ENCODE measurements at regions not wholly inside any gene's neighbourhood (a gene's known extent, or its start where the extent isn't known, plus 50 kb on each side); places are given as distances from the start of the nearest gene placed in this dataset.

DNA sequence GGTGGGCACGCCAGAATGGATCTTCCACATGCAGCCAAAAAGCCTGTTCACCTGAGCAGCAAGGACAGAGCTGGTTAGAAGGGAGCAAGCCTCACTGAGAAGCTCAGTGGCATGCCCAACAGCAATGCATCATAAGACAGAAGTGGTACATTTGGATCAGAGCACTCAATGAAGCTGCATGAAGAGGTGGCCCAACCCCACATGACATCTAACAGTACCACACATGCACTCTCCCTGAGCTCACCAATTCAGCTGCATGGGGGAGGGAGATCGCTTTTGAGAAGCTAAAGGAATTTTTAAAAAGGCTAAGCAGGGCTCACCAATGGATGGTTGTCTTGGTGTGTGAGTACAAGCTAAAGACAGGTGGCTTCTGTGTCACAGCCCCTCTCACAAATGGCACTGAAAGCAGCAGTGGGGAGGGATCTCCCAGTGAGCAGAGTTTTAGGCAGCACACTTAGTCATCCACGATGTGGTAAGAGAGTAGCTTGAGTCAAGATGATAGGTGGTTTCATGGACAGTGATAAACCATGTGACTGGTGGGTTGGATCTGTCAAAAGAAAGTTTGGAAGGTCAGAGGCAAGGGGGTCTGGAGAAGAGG lies 166.6 kb upstream of the TAB2 start:
- Histone ChIP-seq H3K27ac (ENCODE audit: low read depth, low read length) (no peak overlapping the region), H3K27me3 (ENCODE audit: insufficient read depth, low read length) (peaks cover 7% of the 10 kb centered on the region), H3K4me3 (ENCODE audit: insufficient read depth, low read length) (no peak overlapping the region), H4K20me1 (ENCODE audit: insufficient read depth, low read length) (no peaks in the 10 kb centered on the region), H3K4me2 (ENCODE audit: insufficient read depth, low read length) (no peak overlapping the region), H3K36me3 (ENCODE audit: insufficient read depth, low read length) (no peaks in the 10 kb centered on the region), H3K9me3 (ENCODE audit: low read depth, low read length) (no peaks in the 10 kb centered on the region), H3K79me2 (ENCODE audit: insufficient read depth, low read length) (no peaks in the 10 kb centered on the region), H2AFZ (ENCODE audit: low read length) (no peak overlapping the region), H3K4me1 (ENCODE audit: insufficient read depth, low read length) (no peaks in the 10 kb centered on the region)
- no peak for DNase-seq (ENCODE audit: insufficient read length, low spot score, missing footprints)
- TF ChIP-seq, protein P1, sequence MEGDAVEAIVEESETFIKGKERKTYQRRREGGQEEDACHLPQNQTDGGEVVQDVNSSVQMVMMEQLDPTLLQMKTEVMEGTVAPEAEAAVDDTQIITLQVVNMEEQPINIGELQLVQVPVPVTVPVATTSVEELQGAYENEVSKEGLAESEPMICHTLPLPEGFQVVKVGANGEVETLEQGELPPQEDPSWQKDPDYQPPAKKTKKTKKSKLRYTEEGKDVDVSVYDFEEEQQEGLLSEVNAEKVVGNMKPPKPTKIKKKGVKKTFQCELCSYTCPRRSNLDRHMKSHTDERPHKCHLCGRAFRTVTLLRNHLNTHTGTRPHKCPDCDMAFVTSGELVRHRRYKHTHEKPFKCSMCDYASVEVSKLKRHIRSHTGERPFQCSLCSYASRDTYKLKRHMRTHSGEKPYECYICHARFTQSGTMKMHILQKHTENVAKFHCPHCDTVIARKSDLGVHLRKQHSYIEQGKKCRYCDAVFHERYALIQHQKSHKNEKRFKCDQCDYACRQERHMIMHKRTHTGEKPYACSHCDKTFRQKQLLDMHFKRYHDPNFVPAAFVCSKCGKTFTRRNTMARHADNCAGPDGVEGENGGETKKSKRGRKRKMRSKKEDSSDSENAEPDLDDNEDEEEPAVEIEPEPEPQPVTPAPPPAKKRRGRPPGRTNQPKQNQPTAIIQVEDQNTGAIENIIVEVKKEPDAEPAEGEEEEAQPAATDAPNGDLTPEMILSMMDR (IDR thresholded peaks at IDR 0.05; ENCODE audit: extremely low read depth, low read depth, low read length), result no peak

DNA sequence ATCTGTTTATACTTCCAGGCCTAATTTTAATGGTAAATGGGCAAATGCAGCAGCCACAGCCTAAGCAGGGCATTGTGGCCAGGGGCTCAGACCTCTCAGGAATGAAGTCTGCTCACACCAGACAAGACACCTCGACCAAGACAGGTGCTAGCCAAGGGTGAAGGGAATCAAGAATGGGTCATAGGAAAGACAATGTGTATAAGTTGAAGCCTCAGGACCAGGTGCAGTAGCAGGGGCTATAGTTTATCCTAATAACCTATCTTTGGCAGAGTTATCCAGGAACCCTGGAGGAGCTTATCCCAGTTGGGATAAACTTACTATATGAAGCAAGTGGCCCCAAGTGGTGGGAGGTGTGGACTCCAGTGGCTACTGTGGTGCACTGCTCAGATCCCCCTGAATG lies 165.0 kb upstream of the TAB2 start:
- Histone ChIP-seq H3K4me1 (ENCODE audit: insufficient read depth, low read length) (no peaks in the 10 kb centered on the region), H3K36me3 (ENCODE audit: insufficient read depth, low read length) (no peaks in the 10 kb centered on the region), H4K20me1 (ENCODE audit: insufficient read depth, low read length) (no peaks in the 10 kb centered on the region), H3K4me2 (ENCODE audit: insufficient read depth, low read length) (no peak overlapping the region), H3K27me3 (ENCODE audit: insufficient read depth, low read length) (peaks cover 12% of the 10 kb centered on the region), H3K4me3 (ENCODE audit: insufficient read depth, low read length) (no peak overlapping the region), H2AFZ (ENCODE audit: low read length) (no peak overlapping the region), H3K79me2 (ENCODE audit: insufficient read depth, low read length) (no peaks in the 10 kb centered on the region), H3K27ac (ENCODE audit: low read depth, low read length) (no peak overlapping the region), H3K9me3 (ENCODE audit: low read depth, low read length) (no peaks in the 10 kb centered on the region)
- no peak for DNase-seq (ENCODE audit: insufficient read length, low spot score, missing footprints)
- TF ChIP-seq, protein P1 (IDR thresholded peaks at IDR 0.05; ENCODE audit: extremely low read depth, low read depth, low read length), result no peak

DNA sequence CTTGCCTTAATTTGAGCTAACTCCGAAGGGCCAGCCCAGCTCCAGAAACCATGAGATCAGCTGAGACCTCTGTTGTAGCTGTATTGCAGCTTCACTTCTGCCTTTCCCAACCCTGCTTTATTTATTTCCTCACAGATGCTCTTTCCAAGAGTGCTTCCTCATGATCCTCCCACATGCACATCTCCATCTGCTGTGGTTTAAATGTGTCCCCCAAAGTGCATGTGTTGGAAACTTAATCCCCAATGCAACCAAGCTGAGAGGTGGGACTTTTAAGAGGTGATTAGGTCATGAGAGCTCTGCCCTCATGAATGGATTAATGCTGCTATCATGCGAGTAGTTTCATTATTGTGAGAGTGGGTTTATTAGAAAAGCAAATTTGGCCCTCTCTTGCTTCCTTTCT lies 164.4 kb upstream of the TAB2 start:
- H2AFZ ChIP-seq (ENCODE audit: low read length), result no peak overlapping the region
- TF ChIP-seq, protein P1 (IDR thresholded peaks at IDR 0.05; ENCODE audit: extremely low read depth, low read depth, low read length), result no peak
- H3K9me3 ChIP-seq (ENCODE audit: low read depth, low read length), result no peaks in the 10 kb centered on the region

DNA sequence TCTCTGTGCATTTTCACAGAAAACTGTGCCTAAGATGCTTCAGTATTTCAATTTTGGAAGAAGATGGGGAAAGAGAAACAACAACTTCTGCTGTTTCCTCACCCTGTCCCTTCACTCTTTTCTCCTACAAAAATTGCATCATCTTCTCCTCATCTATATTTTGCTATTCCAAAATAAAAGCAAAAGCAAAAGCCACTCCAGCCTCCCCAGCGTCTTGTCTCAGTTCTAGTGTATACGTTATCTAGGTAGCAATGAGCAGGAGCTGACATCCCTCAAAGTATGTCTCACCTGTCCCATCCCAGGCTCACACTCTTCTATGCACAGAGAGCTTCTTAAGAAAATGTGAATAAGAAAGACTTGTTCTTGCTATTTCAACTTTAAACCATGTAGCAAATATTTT lies 163.8 kb upstream of the TAB2 start:
- Histone ChIP-seq H3K9me3 (ENCODE audit: low read depth, low read length) (no peaks in the 10 kb centered on the region), H3K36me3 (ENCODE audit: insufficient read depth, low read length) (no peaks in the 10 kb centered on the region), H3K27me3 (ENCODE audit: insufficient read depth, low read length) (peaks cover 12% of the 10 kb centered on the region), H4K20me1 (ENCODE audit: insufficient read depth, low read length) (no peaks in the 10 kb centered on the region), H3K4me1 (ENCODE audit: insufficient read depth, low read length) (no peaks in the 10 kb centered on the region), H3K79me2 (ENCODE audit: insufficient read depth, low read length) (no peaks in the 10 kb centered on the region), H3K27ac (ENCODE audit: low read depth, low read length) (no peak overlapping the region), H3K4me3 (ENCODE audit: insufficient read depth, low read length) (no peak overlapping the region), H2AFZ (ENCODE audit: low read length) (no peak overlapping the region), H3K4me2 (ENCODE audit: insufficient read depth, low read length) (no peak overlapping the region)
- TF ChIP-seq, protein P1 (IDR thresholded peaks at IDR 0.05; ENCODE audit: extremely low read depth, low read depth, low read length), result no peak
- no peak for DNase-seq (ENCODE audit: insufficient read length, low spot score, missing footprints)

More for the DNA sequence above, 164.4 kb upstream of the TAB2 start:
- Histone ChIP-seq H3K27me3 (ENCODE audit: insufficient read depth, low read length) (peaks cover 12% of the 10 kb centered on the region), H3K4me3 (ENCODE audit: insufficient read depth, low read length) (no peak overlapping the region), H4K20me1 (ENCODE audit: insufficient read depth, low read length) (no peaks in the 10 kb centered on the region), H3K36me3 (ENCODE audit: insufficient read depth, low read length) (no peaks in the 10 kb centered on the region), H3K4me1 (ENCODE audit: insufficient read depth, low read length) (no peaks in the 10 kb centered on the region), H3K79me2 (ENCODE audit: insufficient read depth, low read length) (no peaks in the 10 kb centered on the region), H3K4me2 (ENCODE audit: insufficient read depth, low read length) (no peak overlapping the region), H3K27ac (ENCODE audit: low read depth, low read length) (no peak overlapping the region)
- no peak for DNase-seq (ENCODE audit: insufficient read length, low spot score, missing footprints)

All from osteoblast (primary cell).